GM12878 (cell line): ENCODE measurements at regions not wholly inside any gene's neighbourhood (a gene's known extent, or its start where the extent isn't known, plus 50 kb on each side); places are given as distances from the start of the nearest gene placed in this dataset.

Experiments used
- EED ChIP-seq: sonication (generic); IDR thresholded peaks from 2 replicates; pipeline ENCODE4 v1.6.1; 2016; ENCODE audit warnings: antibody characterized with exemption, low read depth
- ETV6 ChIP-seq, 2 experiments: fragments of 450-650 bp in 1 of 2; IDR thresholded peaks in 1 of 2; conservative IDR thresholded peaks in 1 of 2; 2 replicates each; pipeline ENCODE4 v1.6.1; 2014; ENCODE audit warnings: antibody characterized with exemption in 1 of 2, borderline replicate concordance in 1 of 2, low read depth in 1 of 2, mild to moderate bottlenecking in 1 of 2, moderate library complexity in 1 of 2
- JUNB ChIP-seq: IDR thresholded peaks from 2 replicates; pipeline ENCODE4 v1.6.1; 2016; ENCODE audit warnings: antibody characterized with exemption, mild to moderate bottlenecking
- NFIC ChIP-seq: IDR thresholded peaks from 2 replicates; pipeline ENCODE4 v1.6.1; 2012; ENCODE audit warnings: low read depth, mild to moderate bottlenecking, inconsistent platforms, low read length, moderate library complexity
- NFXL1 ChIP-seq: fragments of 450-650 bp; IDR thresholded peaks from 2 replicates; pipeline ENCODE4 v1.6.1; 2017; ENCODE audit warnings: antibody characterized with exemption, mild to moderate bottlenecking, borderline replicate concordance
- NFYA ChIP-seq: IDR thresholded peaks from 2 replicates; pipeline ENCODE4 v1.6.1; 2011; ENCODE audit warnings: low read depth, mild to moderate bottlenecking, low read length, improper control_type of control experiment, borderline replicate concordance
- RAD51 ChIP-seq: fragments of 450-650 bp; IDR thresholded peaks from 2 replicates; pipeline ENCODE4 v1.6.1; 2016; ENCODE audit warnings: moderate library complexity, mild to moderate bottlenecking, inconsistent platforms
- TF ChIP-seq, protein P1 (sequence below): IDR thresholded peaks from 2 replicates; pipeline ENCODE4 v1.6.1; 2012; ENCODE audit warnings: mild to moderate bottlenecking, low read depth, low read length
- TF ChIP-seq, protein P2 (sequence below): fragments of 450-650 bp; IDR thresholded peaks from 2 replicates; pipeline ENCODE4 v1.6.1; 2016; ENCODE audit warnings: mild to moderate bottlenecking, moderate library complexity, borderline replicate concordance
- TF ChIP-seq, protein P3 (sequence below): IDR thresholded peaks from 2 replicates; pipeline ENCODE4 v1.6.1; 2012; ENCODE audit warnings: low read depth, low read length, improper control_type of control experiment

DNA sequence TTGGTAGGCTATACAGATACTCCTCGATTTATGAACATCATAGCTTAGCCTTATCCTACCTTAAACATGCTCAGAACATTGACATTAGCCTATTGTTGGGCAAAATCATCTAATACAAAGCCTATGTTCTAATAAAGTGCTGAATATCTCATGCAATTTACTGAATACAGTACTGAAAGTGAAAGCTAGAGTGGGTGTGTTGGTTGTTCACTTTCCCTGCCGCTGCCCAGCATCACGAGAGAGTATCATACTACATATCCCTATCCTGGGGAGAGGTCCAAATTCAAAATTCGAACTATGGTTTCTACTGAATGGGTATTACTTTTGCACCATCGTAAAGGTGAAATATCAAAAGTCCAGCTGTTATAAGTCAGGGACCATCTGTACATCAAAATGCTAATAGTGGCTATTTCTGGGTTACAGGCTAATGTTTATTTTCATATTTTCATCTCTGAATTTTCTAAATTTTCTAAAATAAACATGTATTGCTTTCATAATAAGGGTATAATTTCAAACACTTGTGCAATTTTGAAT is 54.5 kb downstream of the NACA2 start (continued):
- TF ChIP-seq, protein P1, sequence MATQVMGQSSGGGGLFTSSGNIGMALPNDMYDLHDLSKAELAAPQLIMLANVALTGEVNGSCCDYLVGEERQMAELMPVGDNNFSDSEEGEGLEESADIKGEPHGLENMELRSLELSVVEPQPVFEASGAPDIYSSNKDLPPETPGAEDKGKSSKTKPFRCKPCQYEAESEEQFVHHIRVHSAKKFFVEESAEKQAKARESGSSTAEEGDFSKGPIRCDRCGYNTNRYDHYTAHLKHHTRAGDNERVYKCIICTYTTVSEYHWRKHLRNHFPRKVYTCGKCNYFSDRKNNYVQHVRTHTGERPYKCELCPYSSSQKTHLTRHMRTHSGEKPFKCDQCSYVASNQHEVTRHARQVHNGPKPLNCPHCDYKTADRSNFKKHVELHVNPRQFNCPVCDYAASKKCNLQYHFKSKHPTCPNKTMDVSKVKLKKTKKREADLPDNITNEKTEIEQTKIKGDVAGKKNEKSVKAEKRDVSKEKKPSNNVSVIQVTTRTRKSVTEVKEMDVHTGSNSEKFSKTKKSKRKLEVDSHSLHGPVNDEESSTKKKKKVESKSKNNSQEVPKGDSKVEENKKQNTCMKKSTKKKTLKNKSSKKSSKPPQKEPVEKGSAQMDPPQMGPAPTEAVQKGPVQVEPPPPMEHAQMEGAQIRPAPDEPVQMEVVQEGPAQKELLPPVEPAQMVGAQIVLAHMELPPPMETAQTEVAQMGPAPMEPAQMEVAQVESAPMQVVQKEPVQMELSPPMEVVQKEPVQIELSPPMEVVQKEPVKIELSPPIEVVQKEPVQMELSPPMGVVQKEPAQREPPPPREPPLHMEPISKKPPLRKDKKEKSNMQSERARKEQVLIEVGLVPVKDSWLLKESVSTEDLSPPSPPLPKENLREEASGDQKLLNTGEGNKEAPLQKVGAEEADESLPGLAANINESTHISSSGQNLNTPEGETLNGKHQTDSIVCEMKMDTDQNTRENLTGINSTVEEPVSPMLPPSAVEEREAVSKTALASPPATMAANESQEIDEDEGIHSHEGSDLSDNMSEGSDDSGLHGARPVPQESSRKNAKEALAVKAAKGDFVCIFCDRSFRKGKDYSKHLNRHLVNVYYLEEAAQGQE, result no peak
- TF ChIP-seq, protein P2, sequence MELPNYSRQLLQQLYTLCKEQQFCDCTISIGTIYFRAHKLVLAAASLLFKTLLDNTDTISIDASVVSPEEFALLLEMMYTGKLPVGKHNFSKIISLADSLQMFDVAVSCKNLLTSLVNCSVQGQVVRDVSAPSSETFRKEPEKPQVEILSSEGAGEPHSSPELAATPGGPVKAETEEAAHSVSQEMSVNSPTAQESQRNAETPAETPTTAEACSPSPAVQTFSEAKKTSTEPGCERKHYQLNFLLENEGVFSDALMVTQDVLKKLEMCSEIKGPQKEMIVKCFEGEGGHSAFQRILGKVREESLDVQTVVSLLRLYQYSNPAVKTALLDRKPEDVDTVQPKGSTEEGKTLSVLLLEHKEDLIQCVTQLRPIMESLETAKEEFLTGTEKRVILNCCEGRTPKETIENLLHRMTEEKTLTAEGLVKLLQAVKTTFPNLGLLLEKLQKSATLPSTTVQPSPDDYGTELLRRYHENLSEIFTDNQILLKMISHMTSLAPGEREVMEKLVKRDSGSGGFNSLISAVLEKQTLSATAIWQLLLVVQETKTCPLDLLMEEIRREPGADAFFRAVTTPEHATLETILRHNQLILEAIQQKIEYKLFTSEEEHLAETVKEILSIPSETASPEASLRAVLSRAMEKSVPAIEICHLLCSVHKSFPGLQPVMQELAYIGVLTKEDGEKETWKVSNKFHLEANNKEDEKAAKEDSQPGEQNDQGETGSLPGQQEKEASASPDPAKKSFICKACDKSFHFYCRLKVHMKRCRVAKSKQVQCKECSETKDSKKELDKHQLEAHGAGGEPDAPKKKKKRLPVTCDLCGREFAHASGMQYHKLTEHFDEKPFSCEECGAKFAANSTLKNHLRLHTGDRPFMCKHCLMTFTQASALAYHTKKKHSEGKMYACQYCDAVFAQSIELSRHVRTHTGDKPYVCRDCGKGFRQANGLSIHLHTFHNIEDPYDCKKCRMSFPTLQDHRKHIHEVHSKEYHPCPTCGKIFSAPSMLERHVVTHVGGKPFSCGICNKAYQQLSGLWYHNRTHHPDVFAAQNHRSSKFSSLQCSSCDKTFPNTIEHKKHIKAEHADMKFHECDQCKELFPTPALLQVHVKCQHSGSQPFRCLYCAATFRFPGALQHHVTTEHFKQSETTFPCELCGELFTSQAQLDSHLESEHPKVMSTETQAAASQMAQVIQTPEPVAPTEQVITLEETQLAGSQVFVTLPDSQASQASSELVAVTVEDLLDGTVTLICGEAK, result 0 out of 2 replicates have a peak, but pooled peaks have one; percentile 17
- TF ChIP-seq JUNB, result peak; percentile 15; the same call in 1 of the 2 replicates
- TF ChIP-seq EED, result no peak
- peak in 1 of 2 experiments; percentile 95; a peak in 2 of 4 replicates for TF ChIP-seq ETV6 (conservative IDR thresholded peaks at IDR 0.05 in 1 of 2, IDR thresholded peaks at IDR 0.05 in 1 of 2; ENCODE audit: borderline replicate concordance in 1 of 2, low read depth in 1 of 2)
- TF ChIP-seq NFYA, result no peak
- no peak for TF ChIP-seq NFIC
- peak; percentile 17; the same call in 1 of the 2 replicates for TF ChIP-seq NFXL1
- no peak for TF ChIP-seq RAD51
- TF ChIP-seq, protein P3, sequence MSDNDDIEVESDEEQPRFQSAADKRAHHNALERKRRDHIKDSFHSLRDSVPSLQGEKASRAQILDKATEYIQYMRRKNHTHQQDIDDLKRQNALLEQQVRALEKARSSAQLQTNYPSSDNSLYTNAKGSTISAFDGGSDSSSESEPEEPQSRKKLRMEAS, result no peak
